GM12892 (cell line): ENCODE measurements at regions not wholly inside any gene's neighbourhood (a gene's known extent, or its start where the extent isn't known, plus 50 kb on each side); places are given as distances from the start of the nearest gene placed in this dataset.

Source experiments
- DNase-seq: peaks from one replicate; pipeline ENCODE4 v3.0.0; 2011; ENCODE audit not compliant: insufficient read length
- FAIRE-seq: peaks from 2 replicates; lab custom pipeline; 2011; peaks lifted over from hg19 to GRCh38; lab: Jason Lieb, UNC
- POLR2A ChIP-seq: IDR thresholded peaks from 2 replicates; pipeline ENCODE4 v1.6.1; 2011; ENCODE audit warnings: low read depth, low read length, control low read depth
- POLR2AphosphoS5 ChIP-seq: IDR thresholded peaks from 2 replicates; pipeline ENCODE4 v1.6.1; 2011; ENCODE audit warnings: low read depth, low read length, control low read depth
- TAF1 ChIP-seq: IDR thresholded peaks from 2 replicates; pipeline ENCODE4 v1.6.1; 2011; ENCODE audit warnings: low read depth, mild to moderate bottlenecking, control low read depth, low read length, borderline replicate concordance

GRCh38 chr4:53932796-53933610 lies 131.4 kb downstream of the CHIC2 start:
- TF ChIP-seq POLR2AphosphoS5 = no peak
- no peak for TF ChIP-seq POLR2A
- no peak for FAIRE-seq
- no peak for DNase-seq

GRCh38 chr4:53931461-53931961 lies 132.9 kb downstream of the CHIC2 start:
- TF ChIP-seq TAF1 (no peak), POLR2AphosphoS5 (no peak), POLR2A (no peak)
- no peak for FAIRE-seq
- DNase-seq = no peak

- FAIRE-seq (peak; percentile 85), DNase-seq (peak; percentile 13)
- no peak for TF ChIP-seq TAF1
- TF ChIP-seq POLR2AphosphoS5 = no peak
- TF ChIP-seq POLR2A = no peak
Observed at GRCh38 chr4:53929955-53930798, 134.2 kb downstream of the CHIC2 start.

- FAIRE-seq (no peak), DNase-seq (no peak)
- TF ChIP-seq POLR2AphosphoS5 (no peak), TAF1 (no peak), POLR2A (no peak)
Observed at GRCh38 chr4:53929311-53929710, 135.1 kb downstream of the CHIC2 start.

GRCh38 chr4:53928825-53929224 lies 135.6 kb downstream of the CHIC2 start:
- DNase-seq = no peak
- no peak for FAIRE-seq
- no peak for TF ChIP-seq TAF1
- no peak for TF ChIP-seq POLR2A
- TF ChIP-seq POLR2AphosphoS5 = no peak

GRCh38 chr4:53925050-53925605 lies 139.3 kb downstream of the CHIC2 start:
- FAIRE-seq = no peak
- TF ChIP-seq POLR2A = no peak
- DNase-seq = no peak

GRCh38 chr4:53924333-53925049 lies 139.9 kb downstream of the CHIC2 start:
- FAIRE-seq = no peak
- DNase-seq = no peak

GRCh38 chr4:53923921-53924320 lies 140.5 kb downstream of the CHIC2 start:
- no peak for FAIRE-seq
- no peak for DNase-seq
- no peak for TF ChIP-seq POLR2A
- no peak for TF ChIP-seq POLR2AphosphoS5
- TF ChIP-seq TAF1 = no peak

More at GRCh38 chr4:53924333-53925049, 139.9 kb downstream of the CHIC2 start:
- TF ChIP-seq TAF1 (no peak), POLR2A (no peak), POLR2AphosphoS5 (no peak)

- TF ChIP-seq POLR2A = no peak
- TF ChIP-seq TAF1 = no peak
- TF ChIP-seq POLR2AphosphoS5 = no peak
- FAIRE-seq (no peak), DNase-seq (no peak)
Observed at GRCh38 chr4:53921856-53922255, 142.5 kb downstream of the CHIC2 start.

GRCh38 chr4:53920883-53921282 lies 143.5 kb downstream of the CHIC2 start:
- DNase-seq (no peak), FAIRE-seq (no peak)
- no peak for TF ChIP-seq TAF1
- TF ChIP-seq POLR2A = no peak
- no peak for TF ChIP-seq POLR2AphosphoS5

- FAIRE-seq = no peak
- no peak for DNase-seq
- TF ChIP-seq POLR2AphosphoS5 (no peak), POLR2A (no peak), TAF1 (no peak)
Observed at GRCh38 chr4:53920116-53920515, 144.3 kb downstream of the CHIC2 start.
